ENCODE measurements at regions not wholly inside any gene's neighbourhood (a gene's known extent, or its start where the extent isn't known, plus 50 kb on each side); places are given as distances from the start of the nearest gene placed in this dataset.
"Not testable (repeated sequence)": the region's sequence is repeated elsewhere in the genome, so short reads cannot be mapped to it uniquely, and the experiment has no call there.

DNA sequence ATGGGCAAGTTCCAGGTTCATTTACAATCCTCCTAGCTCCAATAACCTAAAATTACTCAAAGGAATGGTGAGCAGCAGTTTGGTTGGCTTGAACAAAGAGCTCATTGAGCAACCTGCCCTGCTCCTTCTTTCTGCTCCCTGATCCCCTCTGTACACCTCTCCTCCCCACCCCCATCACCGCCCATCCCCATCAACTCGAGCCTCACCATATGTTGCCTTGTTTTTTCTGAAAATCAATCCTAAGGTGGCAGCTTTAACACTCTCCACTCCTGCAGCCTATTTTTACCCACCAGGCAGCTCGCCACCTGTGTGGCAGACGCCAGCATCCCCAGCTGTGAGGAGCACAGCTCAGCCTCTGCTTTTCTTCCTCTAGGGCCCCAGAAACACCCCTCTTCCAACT lies 533.4 kb upstream of the BRINP1 start:
- no peak overlapping the region for H3K4me3 Mint-ChIP-seq (ENCODE audit: low read depth)
- no peaks in the 10 kb centered on the region for H3K36me3 Mint-ChIP-seq (ENCODE audit: low read depth)
- no peaks in the 10 kb centered on the region for H3K9me3 Mint-ChIP-seq
- intact Hi-C loops (cut with micrococcal nuclease): no loop called here
- DNase-seq (ENCODE audit: low spot score): no peak
- no peaks in the 10 kb centered on the region for H3K27me3 Mint-ChIP-seq (ENCODE audit: low read depth)
- H3K4me1 Mint-ChIP-seq (ENCODE audit: low read depth): no peaks in the 10 kb centered on the region
- H3K27ac Mint-ChIP-seq: no peak overlapping the region

DNA sequence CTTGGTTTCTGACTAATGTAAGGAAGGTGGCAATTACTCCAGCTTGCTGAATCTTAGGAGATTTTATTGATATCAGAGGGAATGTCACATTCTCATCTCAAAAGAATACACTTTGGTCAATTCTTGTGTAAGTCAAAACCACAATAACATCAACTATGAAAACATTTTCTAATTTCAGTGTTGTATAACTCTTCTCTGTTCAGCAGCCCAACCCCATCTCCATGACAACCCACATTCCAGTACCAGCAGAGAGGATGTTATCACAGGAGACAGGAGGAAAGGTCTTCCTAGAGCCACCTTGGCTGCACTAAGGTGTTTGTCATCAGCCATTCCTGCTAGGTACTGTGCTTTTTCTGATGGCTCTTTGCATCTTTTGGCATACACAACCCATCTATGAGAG lies 529.1 kb upstream of the BRINP1 start:
- no peaks in the 10 kb centered on the region for H3K9me3 Mint-ChIP-seq
- no peaks in the 10 kb centered on the region for H3K27me3 Mint-ChIP-seq (ENCODE audit: low read depth)
- H3K4me1 Mint-ChIP-seq (ENCODE audit: low read depth): no peaks in the 10 kb centered on the region
- no peak overlapping the region for H3K27ac Mint-ChIP-seq
- intact Hi-C loops (cut with micrococcal nuclease): no loop called here
- DNase-seq (ENCODE audit: low spot score): no peak
- H3K4me3 Mint-ChIP-seq (ENCODE audit: low read depth): no peak overlapping the region
- H3K36me3 Mint-ChIP-seq (ENCODE audit: low read depth): no peaks in the 10 kb centered on the region

DNA sequence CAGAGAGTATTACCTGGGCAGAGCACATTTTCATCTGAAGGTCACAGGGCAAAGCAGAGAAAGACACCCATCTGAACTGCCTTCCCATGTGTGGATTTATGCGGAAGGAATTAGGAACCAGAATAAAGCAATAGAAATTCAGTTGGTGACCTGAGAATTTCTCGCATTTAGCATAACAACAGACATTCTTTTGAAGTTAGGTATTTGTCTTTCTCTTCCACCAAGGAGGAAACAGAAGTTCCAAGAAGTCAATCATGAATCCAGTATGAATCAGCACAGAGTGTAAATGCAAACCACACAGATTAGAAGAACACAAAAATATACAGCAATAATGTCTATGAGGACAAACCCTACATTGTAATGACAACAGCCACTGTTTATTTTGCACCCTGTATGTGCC lies 515.2 kb upstream of the BRINP1 start:
- H3K27ac Mint-ChIP-seq: no peak overlapping the region
- H3K27me3 Mint-ChIP-seq (ENCODE audit: low read depth): no peaks in the 10 kb centered on the region
- DNase-seq (ENCODE audit: low spot score): no peak
- no peaks in the 10 kb centered on the region for H3K4me1 Mint-ChIP-seq (ENCODE audit: low read depth)
- H3K36me3 Mint-ChIP-seq (ENCODE audit: low read depth): no peaks in the 10 kb centered on the region
- H3K9me3 Mint-ChIP-seq: no peaks in the 10 kb centered on the region
- intact Hi-C loops (cut with micrococcal nuclease): no loop called here
- H3K4me3 Mint-ChIP-seq (ENCODE audit: low read depth): no peak overlapping the region

DNA sequence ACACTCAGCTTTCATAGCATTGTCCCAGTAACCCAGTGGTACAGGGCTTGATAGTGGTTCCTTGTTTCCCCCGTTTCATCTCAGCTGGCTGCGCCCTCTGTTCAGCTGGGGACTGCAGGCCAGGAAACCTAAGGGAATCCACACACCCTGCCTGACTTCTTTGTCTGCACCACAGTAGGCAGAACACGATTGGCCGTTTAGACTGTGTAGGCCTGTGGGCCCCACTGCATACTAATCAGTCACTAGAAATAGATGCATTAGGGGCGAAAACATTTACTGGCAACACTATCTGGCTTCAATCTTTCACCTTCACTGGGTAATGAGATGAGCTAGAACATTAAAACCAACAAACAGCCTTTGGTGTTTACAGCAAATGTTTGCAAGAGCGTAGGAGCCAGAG lies 512.7 kb upstream of the BRINP1 start:
- intact Hi-C loops (cut with micrococcal nuclease): no loop called here
- Mint-ChIP-seq H3K27me3 (ENCODE audit: low read depth) (no peaks in the 10 kb centered on the region), H3K36me3 (ENCODE audit: low read depth) (no peaks in the 10 kb centered on the region), H3K4me3 (ENCODE audit: low read depth) (no peak overlapping the region), H3K4me1 (ENCODE audit: low read depth) (no peaks in the 10 kb centered on the region), H3K27ac (no peak overlapping the region), H3K9me3 (no peaks in the 10 kb centered on the region)
- no peak for DNase-seq (ENCODE audit: low spot score)

DNA sequence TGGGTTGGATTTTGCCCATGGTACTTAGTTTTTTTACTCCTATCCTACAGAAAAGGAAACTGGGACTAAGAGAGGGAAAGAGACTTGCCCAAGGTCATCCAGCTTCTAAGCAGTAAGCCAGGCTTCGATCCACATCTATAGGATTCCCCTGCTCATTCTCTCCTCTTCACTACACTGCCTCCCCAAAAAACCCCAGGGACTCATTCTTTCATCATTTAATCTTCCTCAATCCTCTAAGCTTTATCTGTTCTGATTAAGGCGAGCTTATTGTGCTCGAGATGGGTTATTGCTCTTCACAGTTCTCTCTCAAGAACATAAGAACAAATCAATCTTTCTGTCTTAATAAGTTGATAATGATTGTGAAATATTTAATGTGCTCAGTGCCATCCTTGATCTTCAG lies 511.1 kb upstream of the BRINP1 start:
- no peaks in the 10 kb centered on the region for H3K4me1 Mint-ChIP-seq (ENCODE audit: low read depth)
- H3K27ac Mint-ChIP-seq: no peak overlapping the region

DNA sequence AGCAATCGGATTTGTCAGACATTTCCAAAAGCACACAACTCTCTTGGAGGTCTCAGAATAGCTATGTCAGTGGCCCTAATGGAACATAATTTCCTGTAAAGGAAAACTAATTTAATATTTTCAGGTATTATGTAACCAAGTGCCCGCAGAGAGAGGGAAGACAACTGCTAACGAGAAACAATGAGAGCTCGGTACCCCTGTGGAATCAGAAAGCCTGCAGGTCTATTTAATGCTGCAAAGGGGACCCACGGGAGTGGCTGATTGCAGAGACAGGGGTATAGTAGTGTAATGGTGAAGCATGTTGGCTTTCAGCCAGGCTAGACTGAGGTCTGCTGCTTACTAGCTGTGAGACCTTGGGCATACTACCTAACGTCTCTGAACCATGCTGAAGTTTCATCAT lies 508.1 kb upstream of the BRINP1 start:
- no peak overlapping the region for H3K4me3 Mint-ChIP-seq (ENCODE audit: low read depth)
- H3K27ac Mint-ChIP-seq: no peak overlapping the region
- H3K9me3 Mint-ChIP-seq: no peaks in the 10 kb centered on the region
- no peaks in the 10 kb centered on the region for H3K4me1 Mint-ChIP-seq (ENCODE audit: low read depth)
- intact Hi-C loops (cut with micrococcal nuclease): no loop called here
- H3K36me3 Mint-ChIP-seq (ENCODE audit: low read depth): no peaks in the 10 kb centered on the region
- H3K27me3 Mint-ChIP-seq (ENCODE audit: low read depth): no peaks in the 10 kb centered on the region
- no peak for DNase-seq (ENCODE audit: low spot score)

More for the DNA sequence above, 511.1 kb upstream of the BRINP1 start:
- no peaks in the 10 kb centered on the region for H3K9me3 Mint-ChIP-seq
- intact Hi-C loops (cut with micrococcal nuclease): no loop called here
- H3K4me3 Mint-ChIP-seq (ENCODE audit: low read depth): no peak overlapping the region
- H3K27me3 Mint-ChIP-seq (ENCODE audit: low read depth): no peaks in the 10 kb centered on the region
- no peaks in the 10 kb centered on the region for H3K36me3 Mint-ChIP-seq (ENCODE audit: low read depth)
- no peak for DNase-seq (ENCODE audit: low spot score)

DNA sequence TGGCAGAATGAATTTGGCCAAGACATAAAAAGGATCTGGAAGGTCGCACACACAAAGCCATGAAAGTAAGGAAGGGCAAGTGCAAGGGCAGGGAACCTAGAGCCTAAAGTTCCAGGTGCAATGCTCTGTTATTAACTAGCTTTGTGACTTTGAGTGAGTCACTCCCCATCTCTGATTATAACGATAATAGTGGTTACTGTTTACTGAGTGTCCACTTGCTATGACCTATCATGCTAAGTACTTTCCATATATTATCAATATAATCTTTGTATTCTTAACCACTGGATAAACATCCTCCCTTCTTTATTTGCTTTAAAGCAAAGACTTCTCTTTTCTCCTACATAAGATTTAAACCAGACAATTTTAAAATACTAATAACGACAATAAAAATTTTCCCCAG lies 504.6 kb upstream of the BRINP1 start:
- intact Hi-C loops (cut with micrococcal nuclease): no loop called here
- no peaks in the 10 kb centered on the region for H3K27me3 Mint-ChIP-seq (ENCODE audit: low read depth)
- H3K27ac Mint-ChIP-seq: no peak overlapping the region
- no peaks in the 10 kb centered on the region for H3K4me1 Mint-ChIP-seq (ENCODE audit: low read depth)
- DNase-seq (ENCODE audit: low spot score): no peak
- no peaks in the 10 kb centered on the region for H3K9me3 Mint-ChIP-seq
- no peaks in the 10 kb centered on the region for H3K36me3 Mint-ChIP-seq (ENCODE audit: low read depth)
- no peak overlapping the region for H3K4me3 Mint-ChIP-seq (ENCODE audit: low read depth)

DNA sequence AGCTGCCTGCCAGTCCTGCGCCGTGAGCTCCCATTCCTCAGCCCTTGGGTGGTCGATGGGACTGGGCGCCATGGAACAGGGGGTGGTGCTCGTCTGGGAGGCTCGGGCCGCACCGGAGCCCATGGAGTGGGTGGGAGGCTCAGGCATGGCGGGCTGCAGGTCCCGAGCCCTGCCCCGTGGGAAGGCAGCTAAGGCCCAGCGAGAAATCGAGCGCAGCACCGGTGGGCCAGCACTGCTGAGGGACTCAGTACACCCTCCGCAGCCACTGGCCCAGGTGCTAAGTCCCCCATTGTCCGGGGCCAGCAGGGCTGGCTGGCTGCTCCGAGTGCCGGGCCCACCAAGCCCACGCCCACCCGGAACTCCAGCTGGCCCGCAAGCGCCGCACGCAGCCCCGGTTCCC lies 501.0 kb upstream of the BRINP1 start:
- not testable (repeated sequence) for H3K27me3 Mint-ChIP-seq (ENCODE audit: low read depth); H3K36me3 Mint-ChIP-seq (ENCODE audit: low read depth); DNase-seq (ENCODE audit: low spot score)

DNA sequence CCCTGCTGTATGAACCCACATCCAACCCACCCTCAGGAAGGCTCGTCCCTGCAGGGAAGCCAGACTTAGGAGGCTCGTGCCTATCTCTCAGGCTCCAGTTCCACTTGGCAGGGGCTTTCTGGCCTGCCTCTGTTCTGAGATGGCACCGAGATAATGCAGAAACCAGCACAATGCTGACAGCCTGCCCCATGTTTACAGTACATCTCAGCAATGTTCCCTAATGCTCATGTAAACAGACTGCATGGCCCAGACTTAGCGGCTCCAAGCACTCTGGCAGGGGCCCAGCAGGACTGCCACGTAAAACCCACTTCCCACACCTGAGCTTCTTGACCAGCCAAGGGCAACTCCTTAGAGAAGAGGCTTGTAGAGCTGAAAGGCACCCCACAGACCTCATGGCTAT lies 499.5 kb upstream of the BRINP1 start:
- Mint-ChIP-seq H3K27me3 (ENCODE audit: low read depth) (no peaks in the 10 kb centered on the region), H3K4me3 (ENCODE audit: low read depth) (no peak overlapping the region), H3K4me1 (ENCODE audit: low read depth) (no peaks in the 10 kb centered on the region), H3K27ac (no peak overlapping the region), H3K36me3 (ENCODE audit: low read depth) (no peaks in the 10 kb centered on the region), H3K9me3 (no peaks in the 10 kb centered on the region)
- intact Hi-C loops (cut with micrococcal nuclease): no loop called here
- DNase-seq (ENCODE audit: low spot score): no peak

More for the DNA sequence above, 501.0 kb upstream of the BRINP1 start:
- H3K27ac Mint-ChIP-seq; H3K4me1 Mint-ChIP-seq (ENCODE audit: low read depth); H3K9me3 Mint-ChIP-seq; intact Hi-C loops (cut with micrococcal nuclease); H3K4me3 Mint-ChIP-seq (ENCODE audit: low read depth): not testable (repeated sequence)

DNA sequence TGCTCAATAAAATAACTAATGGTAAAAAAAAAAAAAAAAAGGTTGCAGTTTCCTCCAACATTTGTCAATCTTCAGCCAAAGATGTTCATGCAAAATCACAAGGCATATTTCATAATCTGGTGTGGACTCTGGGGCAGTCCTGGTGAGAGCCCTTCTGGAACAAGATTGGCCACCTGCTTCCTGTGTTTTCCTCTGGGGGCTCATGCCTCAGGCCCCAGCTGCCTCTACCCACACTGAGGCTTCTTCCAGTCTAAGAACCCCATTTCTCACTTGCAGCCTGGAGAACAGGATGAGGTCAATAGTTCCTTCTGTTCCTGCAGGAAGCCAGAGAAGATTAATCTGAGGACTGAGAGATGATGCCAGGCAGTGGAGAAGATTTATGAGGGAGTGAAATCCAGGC lies 492.6 kb upstream of the BRINP1 start:
- intact Hi-C loops (cut with micrococcal nuclease): no loop called here
- no peak for DNase-seq (ENCODE audit: low spot score)
- Mint-ChIP-seq H3K4me1 (ENCODE audit: low read depth) (no peaks in the 10 kb centered on the region), H3K4me3 (ENCODE audit: low read depth) (no peak overlapping the region), H3K36me3 (ENCODE audit: low read depth) (no peaks in the 10 kb centered on the region), H3K9me3 (no peaks in the 10 kb centered on the region), H3K27ac (no peak overlapping the region), H3K27me3 (ENCODE audit: low read depth) (no peaks in the 10 kb centered on the region)

DNA sequence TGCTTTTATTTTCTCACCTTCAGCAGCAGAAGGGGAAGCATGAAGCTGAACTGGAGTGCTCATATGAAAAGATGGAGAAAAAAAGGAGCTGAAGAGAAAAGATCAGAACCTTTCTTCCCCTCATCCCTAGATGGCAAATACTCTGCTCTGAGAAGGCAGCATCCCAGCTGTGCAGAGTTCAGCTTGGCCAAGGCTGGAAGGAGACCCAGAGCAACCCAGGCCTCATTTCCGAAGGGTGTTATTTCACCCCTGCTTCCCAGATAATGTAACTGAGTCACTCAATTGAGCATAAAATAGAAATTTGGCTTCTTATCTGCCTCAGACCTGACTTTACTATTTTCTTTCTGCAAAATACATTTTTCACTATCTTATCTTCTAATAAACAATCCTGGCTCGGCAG lies 489.9 kb upstream of the BRINP1 start:
- intact Hi-C loops (cut with micrococcal nuclease): no loop called here
- DNase-seq (ENCODE audit: low spot score): no peak
- no peaks in the 10 kb centered on the region for H3K27me3 Mint-ChIP-seq (ENCODE audit: low read depth)

DNA sequence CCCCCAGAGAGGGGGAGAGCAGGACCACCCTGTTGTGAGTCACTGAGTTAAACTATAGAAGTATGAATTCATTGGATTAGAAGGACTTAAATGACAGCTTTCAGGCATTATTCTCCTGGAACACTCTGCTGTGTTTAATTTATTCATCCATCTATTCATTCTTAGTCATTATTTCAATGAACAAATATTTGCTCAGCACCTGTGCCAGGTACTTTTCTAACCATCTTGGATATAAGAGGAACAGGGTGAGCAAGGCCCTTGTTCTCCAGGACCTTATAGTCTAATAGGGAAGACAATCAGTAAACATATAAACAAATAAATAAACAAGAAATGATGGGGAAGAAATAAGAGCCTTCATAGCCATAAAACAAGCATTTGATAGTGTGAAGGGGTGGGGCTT lies 483.9 kb upstream of the BRINP1 start:
- H3K9me3 Mint-ChIP-seq: no peaks in the 10 kb centered on the region
- H3K27me3 Mint-ChIP-seq (ENCODE audit: low read depth): no peaks in the 10 kb centered on the region
- H3K27ac Mint-ChIP-seq: no peak overlapping the region
- no peaks in the 10 kb centered on the region for H3K4me1 Mint-ChIP-seq (ENCODE audit: low read depth)
- no peak overlapping the region for H3K4me3 Mint-ChIP-seq (ENCODE audit: low read depth)
- intact Hi-C loops (cut with micrococcal nuclease): no loop called here
- H3K36me3 Mint-ChIP-seq (ENCODE audit: low read depth): no peaks in the 10 kb centered on the region
- no peak for DNase-seq (ENCODE audit: low spot score)

More for the DNA sequence above, 489.9 kb upstream of the BRINP1 start:
- no peaks in the 10 kb centered on the region for H3K4me1 Mint-ChIP-seq (ENCODE audit: low read depth)
- no peaks in the 10 kb centered on the region for H3K36me3 Mint-ChIP-seq (ENCODE audit: low read depth)
- H3K4me3 Mint-ChIP-seq (ENCODE audit: low read depth): no peak overlapping the region
- no peaks in the 10 kb centered on the region for H3K9me3 Mint-ChIP-seq
- H3K27ac Mint-ChIP-seq: no peak overlapping the region

DNA sequence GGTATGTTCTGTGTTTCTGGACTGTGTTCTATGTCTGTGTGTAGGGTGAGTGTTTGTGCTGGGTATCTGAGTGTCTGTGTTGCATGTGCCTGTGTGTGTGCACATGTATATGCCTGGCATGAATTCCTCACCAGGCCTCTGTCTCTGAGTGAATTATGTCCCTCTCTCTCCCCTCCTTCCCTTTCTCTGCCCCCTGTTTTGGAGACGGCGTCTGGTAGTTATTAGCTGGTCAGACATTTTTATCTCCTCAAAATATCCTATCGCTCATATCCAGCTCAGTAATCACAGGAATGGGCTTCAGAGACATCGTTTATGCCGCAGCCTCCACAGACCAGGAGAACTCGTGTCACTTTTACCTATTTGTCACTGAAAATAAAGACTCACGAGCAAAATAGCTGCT lies 483.2 kb upstream of the BRINP1 start:
- no peak overlapping the region for H3K27ac Mint-ChIP-seq
- no peaks in the 10 kb centered on the region for H3K9me3 Mint-ChIP-seq
- no peaks in the 10 kb centered on the region for H3K27me3 Mint-ChIP-seq (ENCODE audit: low read depth)
- intact Hi-C loops (cut with micrococcal nuclease): no loop called here
- no peak for DNase-seq (ENCODE audit: low spot score)
- H3K4me1 Mint-ChIP-seq (ENCODE audit: low read depth): no peaks in the 10 kb centered on the region
- H3K4me3 Mint-ChIP-seq (ENCODE audit: low read depth): no peak overlapping the region
- H3K36me3 Mint-ChIP-seq (ENCODE audit: low read depth): no peaks in the 10 kb centered on the region

DNA sequence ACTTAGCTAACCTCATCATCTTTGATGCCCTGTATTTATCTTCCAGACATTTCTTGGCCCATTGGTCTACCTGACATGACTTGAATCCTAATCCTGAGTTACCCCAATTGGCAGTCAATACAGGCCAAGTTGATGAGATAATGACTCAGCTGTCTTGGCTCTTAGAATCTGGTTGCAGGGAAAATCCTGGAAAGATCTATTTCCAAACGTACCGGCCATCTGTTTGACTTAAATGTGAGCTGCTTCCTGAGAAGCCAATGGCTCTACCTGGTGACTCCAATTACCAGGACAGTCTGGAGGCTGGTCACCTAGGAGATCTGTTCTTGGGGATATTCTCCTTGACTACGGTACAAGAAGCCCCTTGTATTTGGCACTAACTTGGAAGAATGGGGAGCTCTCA lies 475.2 kb upstream of the BRINP1 start:
- no peak overlapping the region for H3K4me3 Mint-ChIP-seq (ENCODE audit: low read depth)
- H3K36me3 Mint-ChIP-seq (ENCODE audit: low read depth): no peaks in the 10 kb centered on the region
- DNase-seq (ENCODE audit: low spot score): no peak
- intact Hi-C loops (cut with micrococcal nuclease): no loop called here
- H3K27ac Mint-ChIP-seq: no peak overlapping the region
- H3K9me3 Mint-ChIP-seq: no peaks in the 10 kb centered on the region
- no peaks in the 10 kb centered on the region for H3K4me1 Mint-ChIP-seq (ENCODE audit: low read depth)
- no peaks in the 10 kb centered on the region for H3K27me3 Mint-ChIP-seq (ENCODE audit: low read depth)

Data from activated T-helper 2 cell treated with anti-CD3 and anti-CD28 coated beads, Interferon-gamma antibody, Interleukin-2, Interleukin-4, amounts not matched to agents 10 μg/mL and 5 μg/mL and 100 μg/mL, durations not matched to agents 14 hours and 24 hours and 36 hours (primary cell).